A549 (cell line): ENCODE measurements at regions not wholly inside any gene's neighbourhood (a gene's known extent, or its start where the extent isn't known, plus 50 kb on each side); places are given as distances from the start of the nearest gene placed in this dataset.

ENCODE experiments used
- ATAC-seq, 2 experiments: fragments of 200-7000 bp in 1 of 2; fragments of >200 bp in 1 of 2; cut with Nextera tagmentation in 1 of 2; cut with Tn5 transposase in 1 of 2; 3 replicates each; pipeline versions ENCODE4 v1.8.0 to v1.9.1; 2018 to 2020; ENCODE audit warnings: mild to moderate bottlenecking in 1 of 2, moderate library complexity in 1 of 2
- CTCF ChIA-PET: fragments of 300-600 bp; sonication (Branson Sonifier 250); formaldehyde crosslinking; extraction: SDS; loops from one replicate; lab custom pipeline; 2021; ENCODE audit warnings: antibody characterized with exemption, inconsistent platforms; lab: Yijun Ruan, JAX
- POLR2A ChIA-PET: fragments of 350-600 bp; formaldehyde crosslinking; extraction: SDS; loops from one replicate; lab custom pipeline; 2021; ENCODE audit warnings: antibody characterized with exemption, inconsistent platforms; lab: Yijun Ruan, JAX
- DNase-seq, 2 experiments: peaks; one replicate each; pipeline versions ENCODE4 v3.0.0 to v3.0.0-alpha.2; 2011 to 2016; ENCODE audit warnings: low read depth in 1 of 2, low spot score in 1 of 2
- FAIRE-seq: peaks from 2 replicates; lab custom pipeline; 2011; peaks lifted over from hg19 to GRCh38; lab: Jason Lieb, UNC
- H3K27ac ChIP-seq, 2 experiments: fragments of >200 bp; sonication (Bioruptor Twin); formaldehyde crosslinking; 3 replicates each; pipeline ENCODE4 v1.5.1; 2016 to 2017
- H3K4me1 ChIP-seq: fragments of >200 bp; sonication (Bioruptor Twin); formaldehyde crosslinking; 3 replicates; pipeline ENCODE4 v1.6.1; 2016
- H3K4me2 ChIP-seq: fragments of >200 bp; sonication (Bioruptor Twin); formaldehyde crosslinking; 3 replicates; pipeline ENCODE4 v1.6.1; 2016
- H3K4me3 ChIP-seq: fragments of >200 bp; sonication (Bioruptor Twin); formaldehyde crosslinking; 3 replicates; pipeline ENCODE4 v1.5.1; 2016
- H3K9me3 ChIP-seq: fragments of >200 bp; sonication (Bioruptor Twin); formaldehyde crosslinking; 3 replicates; pipeline ENCODE4 v1.6.1; 2016
- BHLHE40 ChIP-seq: IDR thresholded peaks from 2 replicates; pipeline ENCODE4 v1.6.1; 2012; ENCODE audit warnings: low read depth, low read length, inconsistent platforms
- CBX2 ChIP-seq: fragments of 200-600 bp; sonication (generic); IDR thresholded peaks from 2 replicates; pipeline ENCODE4 v1.6.1; 2016; ENCODE audit warnings: low read depth, mild to moderate bottlenecking, borderline replicate concordance
- CHD2 ChIP-seq: fragments of 150-350 bp; IDR thresholded peaks from 2 replicates; pipeline ENCODE4 v1.6.1; 2014; ENCODE audit warnings: low read length; ENCODE audit not compliant: partially characterized antibody
- EHF ChIP-seq: fragments of 250-450 bp; sonication (Bioruptor Pico); IDR thresholded peaks from 2 replicates; pipeline ENCODE4 v1.5.0; 2020; ENCODE audit warnings: mild to moderate bottlenecking
- EHMT2 ChIP-seq: fragments of 200-600 bp; sonication (generic); IDR thresholded peaks from 2 replicates; pipeline ENCODE4 v1.6.1; 2016; ENCODE audit warnings: antibody characterized with exemption, low read depth, mild to moderate bottlenecking, moderate library complexity
- FOSL2 ChIP-seq, 2 experiments: fragments of 450-650 bp in 1 of 2; fragments of >200 bp in 1 of 2; sonication (Bioruptor Twin) in 1 of 2; formaldehyde crosslinking; IDR thresholded peaks; 2 replicates each; pipeline versions ENCODE4 v1.5.0 to v1.6.1; 2016 to 2020; ENCODE audit warnings: mild to moderate bottlenecking in 1 of 2, moderate library complexity in 1 of 2
- HEYL ChIP-seq: fragments of 250-450 bp; sonication (Bioruptor Pico); IDR thresholded peaks from 2 replicates; pipeline ENCODE4 v1.8.0; 2021; ENCODE audit warnings: mild to moderate bottlenecking, moderate library complexity
- MYC ChIP-seq: IDR thresholded peaks from 2 replicates; pipeline ENCODE4 v1.6.1; 2012; ENCODE audit warnings: mild to moderate bottlenecking, inconsistent platforms, low read length, improper control_type of control experiment, borderline replicate concordance
- NPAS2 ChIP-seq: fragments of 250-450 bp; sonication (Bioruptor Pico); IDR thresholded peaks from 2 replicates; pipeline ENCODE4 v1.8.0; 2022; ENCODE audit warnings: mild to moderate bottlenecking, moderate library complexity, borderline replicate concordance
- RCOR1 ChIP-seq: fragments of 150-350 bp; IDR thresholded peaks from 2 replicates; pipeline ENCODE4 v1.6.1; 2014; ENCODE audit warnings: antibody characterized with exemption, low read length, low read depth
- ZFP36 ChIP-seq: fragments of 450-650 bp; IDR thresholded peaks from 2 replicates; pipeline ENCODE4 v1.6.1; 2014; ENCODE audit warnings: borderline replicate concordance; ENCODE audit not compliant: partially characterized antibody
- ZNF302 ChIP-seq: fragments of 250-450 bp; sonication (Bioruptor Pico); IDR thresholded peaks from 2 replicates; pipeline ENCODE4 v1.9.0; 2021; ENCODE audit warnings: inconsistent platforms, mild to moderate bottlenecking, moderate library complexity
- WGBS: methylation state at CpG from one replicate; pipeline ENCODE4 v1.1.6; 2017; ENCODE audit errors: missing lambda C conversion rate; 5-methylcytosine and 5-hydroxymethylcytosine counted together
- TF ChIP-seq, protein P1 (sequence below): fragments of >200 bp; sonication (Bioruptor Twin); formaldehyde crosslinking; IDR thresholded peaks from 3 replicates; pipeline ENCODE4 v1.6.1; 2016
- TF ChIP-seq, protein P2 (sequence below): fragments of 250-450 bp; sonication (Bioruptor Pico); IDR thresholded peaks from 2 replicates; pipeline ENCODE4 v1.5.0; 2020; ENCODE audit warnings: low read depth, mild to moderate bottlenecking, moderate library complexity
- TF ChIP-seq, protein P3 (sequence below): fragments of 150-350 bp; IDR thresholded peaks from 2 replicates; pipeline ENCODE4 v1.6.1; 2014; ENCODE audit warnings: low read depth, mild to moderate bottlenecking, low read length
- TF ChIP-seq, protein P4 (sequence below): fragments of 250-450 bp; sonication (Bioruptor Pico); IDR thresholded peaks from 2 replicates; pipeline ENCODE4 v1.5.0; 2021; ENCODE audit warnings: mild to moderate bottlenecking, moderate library complexity, borderline replicate concordance
- TF ChIP-seq, protein P5 (sequence below): fragments of 450-650 bp; IDR thresholded peaks from 2 replicates; pipeline ENCODE4 v1.6.1; 2014; ENCODE audit warnings: antibody characterized with exemption
- TF ChIP-seq, protein P6 (sequence below): fragments of >200 bp; sonication (Bioruptor Twin); formaldehyde crosslinking; IDR thresholded peaks from 2 replicates; pipeline ENCODE4 v1.6.1; 2016
- TF ChIP-seq, protein P7 (sequence below): IDR thresholded peaks from 2 replicates; pipeline ENCODE4 v1.6.1; 2012

DNA sequence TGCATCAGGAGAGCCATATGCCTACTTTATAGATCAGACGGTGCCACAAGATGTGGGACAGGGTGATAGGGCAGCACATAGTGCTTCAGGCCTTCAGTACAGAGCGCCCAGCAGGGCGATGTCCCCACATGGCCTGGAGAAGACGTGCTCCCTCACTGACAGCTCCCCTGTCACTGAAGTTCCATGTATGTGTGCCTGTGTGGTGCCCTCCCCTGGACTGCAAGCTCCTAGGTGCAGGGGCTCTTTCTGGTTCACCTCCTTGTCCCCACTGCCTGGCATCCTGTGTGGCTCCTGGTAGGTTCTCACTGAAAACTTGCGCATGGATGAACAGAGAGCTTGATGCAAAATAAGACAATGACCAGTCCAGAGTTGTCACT, 233.1 kb downstream of the GADD45G start (continued):
- TF ChIP-seq, protein P1, sequence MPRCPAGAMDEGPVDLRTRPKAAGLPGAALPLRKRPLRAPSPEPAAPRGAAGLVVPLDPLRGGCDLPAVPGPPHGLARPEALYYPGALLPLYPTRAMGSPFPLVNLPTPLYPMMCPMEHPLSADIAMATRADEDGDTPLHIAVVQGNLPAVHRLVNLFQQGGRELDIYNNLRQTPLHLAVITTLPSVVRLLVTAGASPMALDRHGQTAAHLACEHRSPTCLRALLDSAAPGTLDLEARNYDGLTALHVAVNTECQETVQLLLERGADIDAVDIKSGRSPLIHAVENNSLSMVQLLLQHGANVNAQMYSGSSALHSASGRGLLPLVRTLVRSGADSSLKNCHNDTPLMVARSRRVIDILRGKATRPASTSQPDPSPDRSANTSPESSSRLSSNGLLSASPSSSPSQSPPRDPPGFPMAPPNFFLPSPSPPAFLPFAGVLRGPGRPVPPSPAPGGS, result no peak
- no peak for TF ChIP-seq CBX2
- TF ChIP-seq HEYL, result no peak
- no peak for TF ChIP-seq MYC
- no peak for TF ChIP-seq ZNF302 (CRISPR knock-in tag)
- TF ChIP-seq, protein P2, sequence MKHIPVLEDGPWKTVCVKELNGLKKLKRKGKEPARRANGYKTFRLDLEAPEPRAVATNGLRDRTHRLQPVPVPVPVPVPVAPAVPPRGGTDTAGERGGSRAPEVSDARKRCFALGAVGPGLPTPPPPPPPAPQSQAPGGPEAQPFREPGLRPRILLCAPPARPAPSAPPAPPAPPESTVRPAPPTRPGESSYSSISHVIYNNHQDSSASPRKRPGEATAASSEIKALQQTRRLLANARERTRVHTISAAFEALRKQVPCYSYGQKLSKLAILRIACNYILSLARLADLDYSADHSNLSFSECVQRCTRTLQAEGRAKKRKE (CRISPR knock-in tag), result no peak
- TF ChIP-seq, all 56 proteins: peak for 0

DNA sequence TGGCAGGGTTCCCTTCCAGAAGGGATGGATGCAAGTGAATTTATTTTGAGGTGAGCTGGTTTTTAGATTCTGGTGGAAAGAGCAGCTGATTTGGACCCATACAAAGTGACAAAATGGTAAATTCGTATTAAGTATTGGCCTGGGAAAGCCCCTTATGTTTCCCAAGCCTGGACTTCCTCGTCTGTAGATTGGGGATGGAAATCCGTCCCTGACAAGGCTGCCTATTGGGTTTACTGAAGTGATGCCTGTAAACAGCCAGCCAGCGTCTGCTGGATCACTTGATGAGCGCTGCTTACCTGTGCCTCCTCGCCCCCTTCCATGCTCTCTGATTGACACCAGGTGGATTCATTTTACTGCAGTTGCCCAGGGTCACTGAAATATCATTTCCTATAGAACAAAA, 233.8 kb downstream of the GADD45G start:
- FAIRE-seq, result no peak
- CTCF ChIA-PET, result interaction anchor here (1.4 kb wide), 1 partner anchor 235 kb away, joined by 4 read pairs; no protein-coding TSS in a partner anchor
- TF ChIP-seq RCOR1 (no peak), EHMT2 (no peak), ZFP36 (no peak), CHD2 (no peak), CBX2 (no peak)
- TF ChIP-seq, protein P3, sequence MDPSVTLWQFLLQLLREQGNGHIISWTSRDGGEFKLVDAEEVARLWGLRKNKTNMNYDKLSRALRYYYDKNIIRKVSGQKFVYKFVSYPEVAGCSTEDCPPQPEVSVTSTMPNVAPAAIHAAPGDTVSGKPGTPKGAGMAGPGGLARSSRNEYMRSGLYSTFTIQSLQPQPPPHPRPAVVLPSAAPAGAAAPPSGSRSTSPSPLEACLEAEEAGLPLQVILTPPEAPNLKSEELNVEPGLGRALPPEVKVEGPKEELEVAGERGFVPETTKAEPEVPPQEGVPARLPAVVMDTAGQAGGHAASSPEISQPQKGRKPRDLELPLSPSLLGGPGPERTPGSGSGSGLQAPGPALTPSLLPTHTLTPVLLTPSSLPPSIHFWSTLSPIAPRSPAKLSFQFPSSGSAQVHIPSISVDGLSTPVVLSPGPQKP, result no peak
- TF ChIP-seq, protein P4, sequence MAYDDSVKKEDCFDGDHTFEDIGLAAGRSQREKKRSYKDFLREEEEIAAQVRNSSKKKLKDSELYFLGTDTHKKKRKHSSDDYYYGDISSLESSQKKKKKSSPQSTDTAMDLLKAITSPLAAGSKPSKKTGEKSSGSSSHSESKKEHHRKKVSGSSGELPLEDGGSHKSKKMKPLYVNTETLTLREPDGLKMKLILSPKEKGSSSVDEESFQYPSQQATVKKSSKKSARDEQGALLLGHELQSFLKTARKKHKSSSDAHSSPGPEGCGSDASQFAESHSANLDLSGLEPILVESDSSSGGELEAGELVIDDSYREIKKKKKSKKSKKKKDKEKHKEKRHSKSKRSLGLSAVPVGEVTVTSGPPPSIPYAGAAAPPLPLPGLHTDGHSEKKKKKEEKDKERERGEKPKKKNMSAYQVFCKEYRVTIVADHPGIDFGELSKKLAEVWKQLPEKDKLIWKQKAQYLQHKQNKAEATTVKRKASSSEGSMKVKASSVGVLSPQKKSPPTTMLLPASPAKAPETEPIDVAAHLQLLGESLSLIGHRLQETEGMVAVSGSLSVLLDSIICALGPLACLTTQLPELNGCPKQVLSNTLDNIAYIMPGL (CRISPR knock-in tag), result no peak
- TF ChIP-seq, protein P5, sequence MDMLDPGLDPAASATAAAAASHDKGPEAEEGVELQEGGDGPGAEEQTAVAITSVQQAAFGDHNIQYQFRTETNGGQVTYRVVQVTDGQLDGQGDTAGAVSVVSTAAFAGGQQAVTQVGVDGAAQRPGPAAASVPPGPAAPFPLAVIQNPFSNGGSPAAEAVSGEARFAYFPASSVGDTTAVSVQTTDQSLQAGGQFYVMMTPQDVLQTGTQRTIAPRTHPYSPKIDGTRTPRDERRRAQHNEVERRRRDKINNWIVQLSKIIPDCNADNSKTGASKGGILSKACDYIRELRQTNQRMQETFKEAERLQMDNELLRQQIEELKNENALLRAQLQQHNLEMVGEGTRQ, result no peak
- no peak overlapping the region for H3K4me2 ChIP-seq
- H3K9me3 ChIP-seq, result no peaks in the 10 kb centered on the region
- H3K27ac ChIP-seq, result no peak overlapping the region
- H3K4me3 ChIP-seq, result no peak overlapping the region
- no peak for ATAC-seq
- DNase-seq, result no peak
- POLR2A ChIA-PET, result no interaction called here
- 41% methylated on average over 6 of the region's 6 CpGs for WGBS
- no peaks in the 10 kb centered on the region for H3K4me1 ChIP-seq

DNA sequence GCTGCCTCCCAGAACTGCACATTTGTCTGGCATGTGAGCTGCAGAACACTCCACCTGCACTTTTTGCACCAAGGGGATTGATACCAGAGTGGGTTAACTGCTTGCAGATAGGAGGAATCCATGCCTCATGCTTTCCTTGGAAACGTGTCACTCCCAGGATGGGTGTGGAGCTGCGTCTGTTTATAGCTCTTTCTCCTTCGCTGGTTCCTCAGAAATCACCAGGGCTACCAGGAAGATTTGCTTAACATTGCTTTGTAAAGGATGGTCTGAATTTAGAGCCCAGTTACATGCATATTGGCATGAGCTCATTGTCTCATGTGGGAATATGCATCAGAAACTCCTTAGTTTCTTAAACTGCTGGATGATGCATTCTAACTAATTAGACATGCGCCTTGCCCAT, 234.6 kb downstream of the GADD45G start:
- H3K4me1 ChIP-seq, result no peaks in the 10 kb centered on the region
- no peak overlapping the region for H3K4me2 ChIP-seq
- FAIRE-seq (no peak), ATAC-seq (no peak)
- no peak overlapping the region for H3K4me3 ChIP-seq
- TF ChIP-seq MYC (no peak), NPAS2 (CRISPR knock-in tag) (no peak), HEYL (no peak), BHLHE40 (no peak), ZFP36 (no peak), FOSL2 (IDR thresholded peaks at IDR 0.05) (no peak), FOSL2 (CRISPR knock-in tag; IDR thresholded peaks at IDR 0.05) (no peak), EHF (no peak)
- TF ChIP-seq, protein P1, result no peak
- TF ChIP-seq, protein P5, result no peak
- TF ChIP-seq, protein P6, sequence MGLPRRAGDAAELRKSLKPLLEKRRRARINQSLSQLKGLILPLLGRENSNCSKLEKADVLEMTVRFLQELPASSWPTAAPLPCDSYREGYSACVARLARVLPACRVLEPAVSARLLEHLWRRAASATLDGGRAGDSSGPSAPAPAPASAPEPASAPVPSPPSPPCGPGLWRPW, result no peak
- TF ChIP-seq, protein P7, sequence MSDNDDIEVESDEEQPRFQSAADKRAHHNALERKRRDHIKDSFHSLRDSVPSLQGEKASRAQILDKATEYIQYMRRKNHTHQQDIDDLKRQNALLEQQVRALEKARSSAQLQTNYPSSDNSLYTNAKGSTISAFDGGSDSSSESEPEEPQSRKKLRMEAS, result no peak
- TF ChIP-seq, all 56 proteins: peak for 0
- no peaks in the 10 kb centered on the region for H3K9me3 ChIP-seq
- ChIA-PET POLR2A (no interaction called here), CTCF (no interaction called here)
- DNase-seq, result no peak
- 59% methylated on average over 4 of the region's 4 CpGs for WGBS
- H3K27ac ChIP-seq, result no peak overlapping the region
